Cardiac muscle cell (in vitro differentiated cells and primary cell): ENCODE measurements at regions not wholly inside any gene's neighbourhood (a gene's known extent, or its start where the extent isn't known, plus 50 kb on each side); places are given as distances from the start of the nearest gene placed in this dataset.

Experiments
- DNase-seq, 2 donors: peaks; one replicate each; pipeline versions ENCODE4 v3.0.0 to v3.0.0-alpha.2; 2010 to 2017; ENCODE audit warnings: low read depth in 1 of 2, low spot score in 1 of 2
- H3K27ac ChIP-seq: fragments of 200-600 bp; sonication (generic); 2 replicates; pipeline ENCODE4 v1.5.1; 2016
- H3K27me3 ChIP-seq: fragments of 200-600 bp; sonication (generic); 2 replicates; pipeline ENCODE4 v1.6.0; 2016; ENCODE audit warnings: control low read depth
- H3K36me3 ChIP-seq: fragments of 200-600 bp; sonication (generic); 2 replicates; pipeline ENCODE4 v1.5.1; 2016; ENCODE audit warnings: control low read depth
- H3K4me1 ChIP-seq: fragments of 200-600 bp; sonication (generic); 2 replicates; pipeline ENCODE4 v1.8.1; 2017; ENCODE audit warnings: low read depth, mild to moderate bottlenecking, mixed run types
- H3K4me3 ChIP-seq: fragments of 200-600 bp; sonication (generic); 2 replicates; pipeline ENCODE4 v1.5.1; 2016; ENCODE audit warnings: mild to moderate bottlenecking
- H3K9me3 ChIP-seq: fragments of 200-600 bp; sonication (generic); 2 replicates; pipeline ENCODE4 v1.5.1; 2017; ENCODE audit warnings: low read depth, mild to moderate bottlenecking, control low read depth
- CTCF ChIP-seq: IDR thresholded peaks from 2 replicates; pipeline ENCODE4 v1.5.1; 2012; ENCODE audit warnings: low read depth, mild to moderate bottlenecking, low read length

- Histone ChIP-seq H3K9me3 (no peaks in the 10 kb centered on the region), H3K27ac (no peak overlapping the region), H3K36me3 (no peaks in the 10 kb centered on the region), H3K4me3 (peak overlapping the region; percentile 48), H3K4me1 (no peaks in the 10 kb centered on the region), H3K27me3 (peaks cover 55% of the 10 kb centered on the region)
- TF ChIP-seq CTCF: no peak
- DNase-seq: no peak
These were observed 196.1 kb downstream of the TRIM27 start for GRCh38 chr6:28727559-28728211.

- Histone ChIP-seq H3K9me3 (no peaks in the 10 kb centered on the region), H3K4me1 (no peaks in the 10 kb centered on the region), H3K4me3 (peak overlapping the region; percentile 48), H3K27me3 (peaks cover 70% of the 10 kb centered on the region), H3K36me3 (no peaks in the 10 kb centered on the region), H3K27ac (no peak overlapping the region)
- TF ChIP-seq CTCF: no peak
- no peak for DNase-seq
These were observed 194.0 kb downstream of the TRIM27 start for GRCh38 chr6:28729501-28730402.

- H3K27me3 ChIP-seq: peaks cover 83% of the 10 kb centered on the region
- H3K4me1 ChIP-seq: no peaks in the 10 kb centered on the region
- no peak for TF ChIP-seq CTCF
- no peak overlapping the region for H3K27ac ChIP-seq
- DNase-seq: no peak
- H3K4me3 ChIP-seq: no peak overlapping the region
- H3K9me3 ChIP-seq: no peaks in the 10 kb centered on the region
- H3K36me3 ChIP-seq: no peaks in the 10 kb centered on the region
These were observed 191.7 kb downstream of the TRIM27 start for GRCh38 chr6:28732052-28732451.

GRCh38 chr6:28734443-28734959, 189.3 kb downstream of the TRIM27 start:
- Histone ChIP-seq H3K4me3 (no peak overlapping the region), H3K4me1 (no peaks in the 10 kb centered on the region), H3K9me3 (no peaks in the 10 kb centered on the region), H3K27me3 (peaks cover 95% of the 10 kb centered on the region), H3K27ac (no peak overlapping the region), H3K36me3 (no peaks in the 10 kb centered on the region)
- no peak for TF ChIP-seq CTCF
- DNase-seq: no peak

GRCh38 chr6:28736121-28736520, 187.7 kb downstream of the TRIM27 start:
- Histone ChIP-seq H3K4me3 (no peak overlapping the region), H3K9me3 (no peaks in the 10 kb centered on the region), H3K27me3 (peaks cover 88% of the 10 kb centered on the region), H3K4me1 (no peaks in the 10 kb centered on the region), H3K36me3 (no peaks in the 10 kb centered on the region), H3K27ac (no peak overlapping the region)
- no peak for TF ChIP-seq CTCF
- no peak for DNase-seq
